Esophagus squamous epithelium (tissue), 5 donors: ENCODE measurements at regions not wholly inside any gene's neighbourhood (a gene's known extent, or its start where the extent isn't known, plus 50 kb on each side); places are given as distances from the start of the nearest gene placed in this dataset.

Experiments
- DNase-seq: peaks from one replicate; lab custom pipeline; 2025; lab: John Stamatoyannopoulos, UW
- H3K27ac ChIP-seq, 4 donors: fragments of 200-600 bp; sonication (generic); one replicate each; pipeline ENCODE4 v1.5.1; 2016 to 2019; ENCODE audit warnings: mild to moderate bottlenecking in 1 of 4
- H3K27me3 ChIP-seq, 4 donors: fragments of 200-600 bp; sonication (generic); 1 replicate in 3 of 4; 2 replicates in 1 of 4; pipeline versions ENCODE4 v1.5.1 to v1.6.0; 2017 to 2021; ENCODE audit warnings: antibody characterized with exemption in 1 of 4
- H3K36me3 ChIP-seq, 3 donors: fragments of 200-600 bp; sonication (generic); one replicate each; pipeline ENCODE4 v1.5.1; 2016 to 2019
- H3K4me1 ChIP-seq, 3 donors: fragments of 200-600 bp; sonication (generic); one replicate each; pipeline ENCODE4 v1.5.1; 2017 to 2019
- H3K4me3 ChIP-seq, 4 donors: fragments of 200-600 bp; sonication (generic); 1 replicate in 3 of 4; 2 replicates in 1 of 4; pipeline ENCODE4 v1.5.1; 2016 to 2019; ENCODE audit warnings: mild to moderate bottlenecking in 2 of 4, moderate library complexity in 1 of 4
- H3K9me3 ChIP-seq, 3 donors: fragments of 200-600 bp; sonication (generic); one replicate each; pipeline ENCODE4 v1.5.1; 2016 to 2019
- CTCF ChIP-seq, 6 experiments: fragments of 450-650 bp in 4 of 6; fragments of 200-600 bp in 2 of 6; sonication (generic) in 2 of 6; IDR thresholded peaks; one replicate each; pipeline ENCODE4 v1.5.1; 2016 to 2019; ENCODE audit warnings: antibody characterized with exemption in 6 of 6, mild to moderate bottlenecking in 4 of 6, moderate library complexity in 4 of 6
- POLR2A ChIP-seq, 4 donors: fragments of 450-650 bp; IDR thresholded peaks; one replicate each; pipeline ENCODE4 v1.6.1; 2017; ENCODE audit warnings: antibody characterized with exemption in 4 of 4, mild to moderate bottlenecking in 4 of 4, moderate library complexity in 3 of 4
- WGBS, 2 donors: methylation state at CpG; one replicate each; pipeline ENCODE4 v1.1.5; 2018; 5-methylcytosine and 5-hydroxymethylcytosine counted together
- intact Hi-C: fragments of 100-400 bp; cut with DNase I; formaldehyde crosslinking; loops from one replicate; pipeline ENCODE4 v1.15.0; 2022
- donor health status: DM: yes; HTN: yes; CAD: no.

DNA sequence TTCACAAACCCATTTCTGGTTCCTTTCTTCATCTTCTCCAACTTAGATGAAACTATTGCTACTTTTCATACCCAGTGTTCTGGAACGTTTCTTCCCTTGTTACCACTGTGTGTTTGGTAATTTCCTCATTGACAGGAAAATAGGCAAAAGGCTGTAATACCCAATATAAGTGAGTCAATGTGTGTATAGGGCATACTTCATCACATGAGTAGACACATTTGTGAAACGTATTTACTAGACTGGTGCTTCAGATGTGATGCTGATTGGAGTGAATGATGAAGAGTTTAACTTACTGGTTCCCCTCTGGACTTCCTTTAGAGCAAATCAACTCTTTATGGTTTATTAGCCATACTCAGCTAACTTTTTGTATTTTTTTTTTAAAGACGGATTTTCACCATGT is 195.1 kb upstream of the ATP6AP2 start:
- no peak for DNase-seq
- WGBS, 2 donors, result 51 to 52% methylated on average over 3 of the region's 3 CpGs

DNA sequence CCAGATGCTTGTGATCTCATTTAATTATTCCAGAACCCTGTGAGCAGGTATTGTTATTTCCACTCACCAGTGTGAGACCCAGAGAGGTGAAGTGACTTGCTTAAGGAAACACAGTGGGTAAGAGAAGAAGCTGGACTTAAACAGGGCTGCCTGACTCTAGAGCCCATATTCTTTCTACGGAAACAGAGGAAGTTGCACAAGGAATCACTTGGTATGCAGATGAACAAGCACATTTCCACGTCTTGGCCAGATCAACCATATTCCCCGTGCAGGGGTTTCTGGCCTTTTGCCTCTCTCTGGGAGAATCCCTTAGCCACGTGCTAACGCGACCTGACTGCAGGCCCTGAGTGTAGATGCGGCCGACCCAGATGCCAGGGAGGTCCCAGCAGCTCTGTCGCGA is 195.5 kb upstream of the ATP6AP2 start:
- H3K36me3 ChIP-seq, result no peaks in the 10 kb centered on the region
- no peak overlapping the region for H3K27ac ChIP-seq
- WGBS, 2 donors, result 78 to 89% methylated on average over 8 to 10 of the region's 10 CpGs
- no peak overlapping the region for H3K4me3 ChIP-seq
- no peaks in the 10 kb centered on the region for H3K27me3 ChIP-seq
- no peak for DNase-seq
- no peaks in the 10 kb centered on the region for H3K9me3 ChIP-seq
- H3K4me1 ChIP-seq, result no peaks in the 10 kb centered on the region
- TF ChIP-seq POLR2A (IDR thresholded peaks at IDR 0.05) (no peak), CTCF (IDR thresholded peaks at IDR 0.05) (no peak)
- intact Hi-C loops, result no loop called here

More for the DNA sequence above, 195.1 kb upstream of the ATP6AP2 start:
- Histone ChIP-seq H3K4me3 (no peak overlapping the region), H3K36me3 (no peaks in the 10 kb centered on the region), H3K27me3 (no peaks in the 10 kb centered on the region), H3K4me1 (no peaks in the 10 kb centered on the region), H3K27ac (no peak overlapping the region), H3K9me3 (no peaks in the 10 kb centered on the region)
- intact Hi-C loops, result no loop called here
- TF ChIP-seq CTCF (IDR thresholded peaks at IDR 0.05) (no peak), POLR2A (IDR thresholded peaks at IDR 0.05) (no peak)

DNA sequence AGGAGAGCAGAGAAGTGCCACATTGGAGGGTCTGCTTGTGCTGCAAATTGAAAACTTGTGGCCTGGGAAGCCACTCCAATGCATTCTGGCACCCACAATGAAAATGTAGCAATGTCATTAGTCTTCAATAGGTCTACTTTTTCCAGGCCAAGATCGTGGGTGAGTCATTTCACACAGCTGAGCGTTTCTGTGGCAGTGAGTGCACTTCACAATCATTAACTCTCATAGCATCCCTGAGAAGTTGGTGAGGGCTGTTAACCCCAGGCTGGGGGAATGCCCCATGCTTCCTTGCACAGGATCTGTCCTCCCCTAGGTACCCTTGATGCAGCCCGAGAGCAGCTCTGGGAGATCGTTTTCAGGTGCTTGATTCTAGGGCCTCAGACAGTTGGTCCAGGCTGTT is 196.8 kb upstream of the ATP6AP2 start:
- no peak overlapping the region for H3K27ac ChIP-seq
- TF ChIP-seq POLR2A (IDR thresholded peaks at IDR 0.05) (no peak), CTCF (IDR thresholded peaks at IDR 0.05) (no peak)
- intact Hi-C loops, result no loop called here
- no peaks in the 10 kb centered on the region for H3K9me3 ChIP-seq
- H3K4me1 ChIP-seq, result no peaks in the 10 kb centered on the region
- H3K4me3 ChIP-seq, result no peak overlapping the region
- H3K27me3 ChIP-seq, result no peaks in the 10 kb centered on the region
- WGBS, 2 donors, result 0 to 33% methylated on average over 1 of the region's 4 CpGs
- H3K36me3 ChIP-seq, result no peaks in the 10 kb centered on the region
- DNase-seq, result no peak

- Histone ChIP-seq H3K27me3 (no peaks in the 10 kb centered on the region), H3K9me3 (no peaks in the 10 kb centered on the region), H3K27ac (no peak overlapping the region), H3K36me3 (no peaks in the 10 kb centered on the region), H3K4me3 (no peak overlapping the region), H3K4me1 (no peaks in the 10 kb centered on the region)
- TF ChIP-seq CTCF (IDR thresholded peaks at IDR 0.05) (no peak), POLR2A (IDR thresholded peaks at IDR 0.05) (no peak)
- intact Hi-C loops, result no loop called here
- no peak for DNase-seq
- 63 to 86% methylated on average over 3 to 6 of the region's 6 CpGs for WGBS, 2 donors
These were observed 197.4 kb upstream of the ATP6AP2 start for GRCh38 chrX:40383360-40383759.

DNA sequence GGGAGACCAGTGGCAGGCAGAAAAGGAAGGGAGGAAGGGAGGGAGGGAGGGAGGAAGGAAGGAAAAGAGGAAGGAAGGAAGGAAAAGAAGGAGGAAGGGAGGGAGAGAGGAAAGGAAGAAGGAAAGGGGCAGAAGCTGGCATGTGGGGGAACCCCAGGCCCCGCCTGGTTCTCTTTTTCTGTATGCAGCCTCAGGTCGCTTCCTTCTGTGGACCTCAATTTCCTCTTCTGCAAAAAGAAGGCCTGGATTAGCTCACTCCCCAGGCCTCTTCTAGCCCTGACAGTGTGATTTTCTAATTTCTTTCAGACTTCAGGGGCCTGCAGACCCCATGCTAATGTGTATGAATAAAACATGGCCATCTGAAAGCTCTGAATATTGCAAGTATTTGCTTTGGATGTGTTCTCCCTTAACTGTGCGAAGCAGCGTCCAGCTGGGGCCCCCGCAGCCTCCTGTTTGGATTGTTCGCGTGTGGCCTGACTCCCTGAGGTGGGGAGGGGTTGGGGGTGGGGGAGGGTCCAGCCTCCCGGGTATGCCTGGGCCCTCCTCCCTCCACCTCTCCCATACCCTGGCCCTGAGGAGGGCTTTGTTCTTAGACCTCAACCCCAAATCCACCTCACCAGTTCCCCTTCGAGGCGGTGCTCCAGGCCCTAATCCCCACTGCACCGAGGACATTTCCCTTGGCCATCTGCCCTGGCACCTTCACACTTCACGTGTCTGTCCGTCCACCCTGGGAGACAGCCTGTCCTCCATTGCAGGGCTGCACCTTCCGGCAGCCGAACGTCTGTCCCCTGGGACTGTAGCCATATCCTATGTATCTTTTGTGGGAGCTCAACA is 199.9 kb upstream of the ATP6AP2 start:
- H3K36me3 ChIP-seq, result no peaks in the 10 kb centered on the region
- H3K4me1 ChIP-seq, result no peaks in the 10 kb centered on the region
- H3K9me3 ChIP-seq, result no peaks in the 10 kb centered on the region
- intact Hi-C loops, result no loop called here
- WGBS, 2 donors, result 63 to 77% methylated on average over 7 to 14 of the region's 16 CpGs
- DNase-seq, result no peak
- H3K27me3 ChIP-seq, result no peaks in the 10 kb centered on the region
- no peak overlapping the region for H3K27ac ChIP-seq
- H3K4me3 ChIP-seq, result no peak overlapping the region
- TF ChIP-seq CTCF (IDR thresholded peaks at IDR 0.05) (no peak), POLR2A (IDR thresholded peaks at IDR 0.05) (no peak)
